ENCODE measurements at regions not wholly inside any gene's neighbourhood (a gene's known extent, or its start where the extent isn't known, plus 50 kb on each side); places are given as distances from the start of the nearest gene placed in this dataset.

DNA sequence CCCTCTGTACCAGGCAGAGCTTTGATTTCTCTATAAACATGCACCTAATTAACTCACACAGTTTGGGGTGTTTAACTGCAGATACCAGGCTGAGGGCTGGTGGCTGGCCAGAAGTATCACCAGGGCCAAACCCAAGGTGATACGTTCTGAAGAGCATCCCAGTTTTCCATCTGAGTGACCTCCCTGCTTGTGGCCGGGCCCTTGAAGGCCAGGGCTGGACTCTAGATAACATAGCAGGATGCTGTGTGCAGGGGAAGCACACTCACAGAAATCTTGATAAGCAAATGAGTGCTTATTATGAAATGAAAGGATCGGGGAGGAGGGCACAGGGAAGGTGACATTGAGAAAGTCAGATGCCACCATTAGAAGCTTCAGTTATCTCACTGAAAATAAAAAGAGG is 582.4 kb downstream of the BRINP1 start:
- TF ChIP-seq ZNF416 (tag by site-specific recombination; IDR thresholded peaks at IDR 0.05): no peak
- no peak for TF ChIP-seq ZNF768 (tag by site-specific recombination; IDR thresholded peaks at IDR 0.05)
- TF ChIP-seq ZNF274 (IDR thresholded peaks at IDR 0.05; ENCODE audit: low read length): no peak
- TF ChIP-seq ZNF274 (tag by site-specific recombination; IDR thresholded peaks at IDR 0.05; ENCODE audit: borderline replicate concordance): no peak
- TF ChIP-seq, protein P1, sequence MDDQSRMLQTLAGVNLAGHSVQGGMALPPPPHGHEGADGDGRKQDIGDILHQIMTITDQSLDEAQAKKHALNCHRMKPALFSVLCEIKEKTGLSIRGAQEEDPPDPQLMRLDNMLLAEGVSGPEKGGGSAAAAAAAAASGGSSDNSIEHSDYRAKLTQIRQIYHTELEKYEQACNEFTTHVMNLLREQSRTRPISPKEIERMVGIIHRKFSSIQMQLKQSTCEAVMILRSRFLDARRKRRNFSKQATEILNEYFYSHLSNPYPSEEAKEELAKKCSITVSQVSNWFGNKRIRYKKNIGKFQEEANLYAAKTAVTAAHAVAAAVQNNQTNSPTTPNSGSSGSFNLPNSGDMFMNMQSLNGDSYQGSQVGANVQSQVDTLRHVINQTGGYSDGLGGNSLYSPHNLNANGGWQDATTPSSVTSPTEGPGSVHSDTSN (CRISPR knock-in tag; IDR thresholded peaks at IDR 0.05): no peak
- TF ChIP-seq, protein P2, sequence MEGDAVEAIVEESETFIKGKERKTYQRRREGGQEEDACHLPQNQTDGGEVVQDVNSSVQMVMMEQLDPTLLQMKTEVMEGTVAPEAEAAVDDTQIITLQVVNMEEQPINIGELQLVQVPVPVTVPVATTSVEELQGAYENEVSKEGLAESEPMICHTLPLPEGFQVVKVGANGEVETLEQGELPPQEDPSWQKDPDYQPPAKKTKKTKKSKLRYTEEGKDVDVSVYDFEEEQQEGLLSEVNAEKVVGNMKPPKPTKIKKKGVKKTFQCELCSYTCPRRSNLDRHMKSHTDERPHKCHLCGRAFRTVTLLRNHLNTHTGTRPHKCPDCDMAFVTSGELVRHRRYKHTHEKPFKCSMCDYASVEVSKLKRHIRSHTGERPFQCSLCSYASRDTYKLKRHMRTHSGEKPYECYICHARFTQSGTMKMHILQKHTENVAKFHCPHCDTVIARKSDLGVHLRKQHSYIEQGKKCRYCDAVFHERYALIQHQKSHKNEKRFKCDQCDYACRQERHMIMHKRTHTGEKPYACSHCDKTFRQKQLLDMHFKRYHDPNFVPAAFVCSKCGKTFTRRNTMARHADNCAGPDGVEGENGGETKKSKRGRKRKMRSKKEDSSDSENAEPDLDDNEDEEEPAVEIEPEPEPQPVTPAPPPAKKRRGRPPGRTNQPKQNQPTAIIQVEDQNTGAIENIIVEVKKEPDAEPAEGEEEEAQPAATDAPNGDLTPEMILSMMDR (tag by site-specific recombination; IDR thresholded peaks at IDR 0.05): no peak
- no peak for TF ChIP-seq ZNF501 (tag by site-specific recombination; IDR thresholded peaks at IDR 0.05)
- TF ChIP-seq ZNF658 (tag by site-specific recombination; IDR thresholded peaks at IDR 0.05): no peak
- TF ChIP-seq, protein P3, sequence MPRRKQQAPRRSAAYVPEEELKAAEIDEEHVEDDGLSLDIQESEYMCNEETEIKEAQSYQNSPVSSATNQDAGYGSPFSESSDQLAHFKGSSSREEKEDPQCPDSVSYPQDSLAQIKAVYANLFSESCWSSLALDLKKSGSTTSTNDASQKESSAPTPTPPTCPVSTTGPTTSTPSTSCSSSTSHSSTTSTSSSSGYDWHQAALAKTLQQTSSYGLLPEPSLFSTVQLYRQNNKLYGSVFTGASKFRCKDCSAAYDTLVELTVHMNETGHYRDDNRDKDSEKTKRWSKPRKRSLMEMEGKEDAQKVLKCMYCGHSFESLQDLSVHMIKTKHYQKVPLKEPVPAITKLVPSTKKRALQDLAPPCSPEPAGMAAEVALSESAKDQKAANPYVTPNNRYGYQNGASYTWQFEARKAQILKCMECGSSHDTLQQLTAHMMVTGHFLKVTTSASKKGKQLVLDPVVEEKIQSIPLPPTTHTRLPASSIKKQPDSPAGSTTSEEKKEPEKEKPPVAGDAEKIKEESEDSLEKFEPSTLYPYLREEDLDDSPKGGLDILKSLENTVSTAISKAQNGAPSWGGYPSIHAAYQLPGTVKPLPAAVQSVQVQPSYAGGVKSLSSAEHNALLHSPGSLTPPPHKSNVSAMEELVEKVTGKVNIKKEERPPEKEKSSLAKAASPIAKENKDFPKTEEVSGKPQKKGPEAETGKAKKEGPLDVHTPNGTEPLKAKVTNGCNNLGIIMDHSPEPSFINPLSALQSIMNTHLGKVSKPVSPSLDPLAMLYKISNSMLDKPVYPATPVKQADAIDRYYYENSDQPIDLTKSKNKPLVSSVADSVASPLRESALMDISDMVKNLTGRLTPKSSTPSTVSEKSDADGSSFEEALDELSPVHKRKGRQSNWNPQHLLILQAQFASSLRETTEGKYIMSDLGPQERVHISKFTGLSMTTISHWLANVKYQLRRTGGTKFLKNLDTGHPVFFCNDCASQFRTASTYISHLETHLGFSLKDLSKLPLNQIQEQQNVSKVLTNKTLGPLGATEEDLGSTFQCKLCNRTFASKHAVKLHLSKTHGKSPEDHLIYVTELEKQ (tag by site-specific recombination; IDR thresholded peaks at IDR 0.05; ENCODE audit: borderline replicate concordance): no peak
- TF ChIP-seq ZBTB7A (tag by site-specific recombination; IDR thresholded peaks at IDR 0.05; ENCODE audit: low read depth): no peak
- no peak for TF ChIP-seq ZSCAN30 (tag by site-specific recombination; IDR thresholded peaks at IDR 0.05)
- TF ChIP-seq, protein P4, sequence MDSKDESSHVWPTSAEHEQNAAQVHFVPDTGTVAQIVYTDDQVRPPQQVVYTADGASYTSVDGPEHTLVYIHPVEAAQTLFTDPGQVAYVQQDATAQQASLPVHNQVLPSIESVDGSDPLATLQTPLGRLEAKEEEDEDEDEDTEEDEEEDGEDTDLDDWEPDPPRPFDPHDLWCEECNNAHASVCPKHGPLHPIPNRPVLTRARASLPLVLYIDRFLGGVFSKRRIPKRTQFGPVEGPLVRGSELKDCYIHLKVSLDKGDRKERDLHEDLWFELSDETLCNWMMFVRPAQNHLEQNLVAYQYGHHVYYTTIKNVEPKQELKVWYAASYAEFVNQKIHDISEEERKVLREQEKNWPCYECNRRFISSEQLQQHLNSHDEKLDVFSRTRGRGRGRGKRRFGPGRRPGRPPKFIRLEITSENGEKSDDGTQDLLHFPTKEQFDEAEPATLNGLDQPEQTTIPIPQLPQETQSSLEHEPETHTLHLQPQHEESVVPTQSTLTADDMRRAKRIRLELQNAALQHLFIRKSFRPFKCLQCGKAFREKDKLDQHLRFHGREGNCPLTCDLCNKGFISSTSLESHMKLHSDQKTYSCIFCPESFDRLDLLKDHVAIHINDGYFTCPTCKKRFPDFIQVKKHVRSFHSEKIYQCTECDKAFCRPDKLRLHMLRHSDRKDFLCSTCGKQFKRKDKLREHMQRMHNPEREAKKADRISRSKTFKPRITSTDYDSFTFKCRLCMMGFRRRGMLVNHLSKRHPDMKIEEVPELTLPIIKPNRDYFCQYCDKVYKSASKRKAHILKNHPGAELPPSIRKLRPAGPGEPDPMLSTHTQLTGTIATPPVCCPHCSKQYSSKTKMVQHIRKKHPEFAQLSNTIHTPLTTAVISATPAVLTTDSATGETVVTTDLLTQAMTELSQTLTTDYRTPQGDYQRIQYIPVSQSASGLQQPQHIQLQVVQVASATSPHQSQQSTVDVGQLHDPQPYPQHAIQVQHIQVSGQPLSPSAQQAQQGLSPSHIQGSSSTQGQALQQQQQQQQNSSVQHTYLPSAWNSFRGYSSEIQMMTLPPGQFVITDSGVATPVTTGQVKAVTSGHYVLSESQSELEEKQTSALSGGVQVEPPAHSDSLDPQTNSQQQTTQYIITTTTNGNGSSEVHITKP (tag by site-specific recombination; IDR thresholded peaks at IDR 0.05): no peak
- TF ChIP-seq ZNF629 (tag by site-specific recombination; IDR thresholded peaks at IDR 0.05): no peak
- TF ChIP-seq ZBTB21 (tag by site-specific recombination; IDR thresholded peaks at IDR 0.05): no peak

All from HEK293 (cell line).